ENCODE measurements at regions not wholly inside any gene's neighbourhood (a gene's known extent, or its start where the extent isn't known, plus 50 kb on each side); places are given as distances from the start of the nearest gene placed in this dataset.

- Histone ChIP-seq H3K27ac (ENCODE audit: low read depth in 2 of 2, low read length in 2 of 2) (no peak overlapping the region), H3K36me3 (ENCODE audit: control insufficient read depth in 2 of 3, insufficient read depth in 3 of 3, low read length in 3 of 3) (no peaks in the 10 kb centered on the region), H3K9ac (ENCODE audit: low read length in 3 of 3) (no peak overlapping the region), H3K4me1 (ENCODE audit: control insufficient read depth in 2 of 3, insufficient read depth in 2 of 3, low read depth in 1 of 3, low read length in 3 of 3) (no peaks in the 10 kb centered on the region), H3K27me3 (ENCODE audit: control insufficient read depth, insufficient read depth, low read length) (no peaks in the 10 kb centered on the region), H3K4me3 (ENCODE audit: low read length in 3 of 3) (no peak overlapping the region), H3K9me3 (ENCODE audit: control insufficient read depth in 2 of 3, insufficient read depth in 1 of 3, low read length in 3 of 3) (peaks cover 0 to 7% (median 6%) of the 10 kb centered on the region in 3 donors)
- no peak for TF ChIP-seq CTCF (IDR thresholded peaks at IDR 0.05; ENCODE audit: borderline replicate concordance, extremely low read depth, insufficient read depth)
- DNase-seq = no peak
- intact Hi-C loops (cut with DNase I) = no loop called here
- FAIRE-seq = no peak
Observed at GRCh38 chr3:62999791-63000190, 124.6 kb upstream of the CADPS start.

DNA sequence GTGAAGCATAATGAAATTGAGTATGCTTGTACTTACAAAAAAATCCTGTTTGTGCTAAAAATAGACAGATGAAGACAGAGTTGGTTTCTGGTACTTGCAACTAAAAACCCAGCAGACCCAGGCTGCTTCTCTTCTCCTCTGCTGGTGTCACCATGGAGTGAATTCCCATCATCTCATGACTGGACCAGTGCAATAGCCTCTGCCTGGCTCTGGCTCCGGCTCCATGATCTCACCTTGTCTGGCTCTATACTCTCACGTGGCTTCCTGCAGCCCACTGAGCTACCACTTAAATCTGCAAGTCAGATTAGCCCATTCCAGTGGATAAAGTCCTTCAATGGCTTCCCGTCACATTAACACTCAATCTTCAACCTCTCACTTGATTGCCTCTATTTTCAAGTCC lies 129.2 kb upstream of the CADPS start:
- DNase-seq (no peak), FAIRE-seq (no peak)
- TF ChIP-seq CTCF (IDR thresholded peaks at IDR 0.05; ENCODE audit: borderline replicate concordance, extremely low read depth, insufficient read depth) = no peak
- Histone ChIP-seq H3K4me3 (ENCODE audit: low read length in 3 of 3) (no peak overlapping the region), H3K27me3 (ENCODE audit: control insufficient read depth, insufficient read depth, low read length) (no peaks in the 10 kb centered on the region), H3K4me1 (ENCODE audit: control insufficient read depth in 2 of 3, insufficient read depth in 2 of 3, low read depth in 1 of 3, low read length in 3 of 3) (no peaks in the 10 kb centered on the region), H3K27ac (ENCODE audit: low read depth in 2 of 2, low read length in 2 of 2) (no peak overlapping the region), H3K9me3 (ENCODE audit: control insufficient read depth in 2 of 3, insufficient read depth in 1 of 3, low read length in 3 of 3) (peaks cover 0 to 7% (median 6%) of the 10 kb centered on the region in 3 donors), H3K9ac (ENCODE audit: low read length in 3 of 3) (no peak overlapping the region), H3K36me3 (ENCODE audit: control insufficient read depth in 2 of 3, insufficient read depth in 3 of 3, low read length in 3 of 3) (no peaks in the 10 kb centered on the region)
- intact Hi-C loops (cut with DNase I) = no loop called here

GRCh38 chr3:63015614-63016309 lies 140.5 kb upstream of the CADPS start:
- no peak for FAIRE-seq
- Histone ChIP-seq H3K27ac (ENCODE audit: low read depth in 2 of 2, low read length in 2 of 2) (no peak overlapping the region), H3K36me3 (ENCODE audit: control insufficient read depth in 2 of 3, insufficient read depth in 3 of 3, low read length in 3 of 3) (no peaks in the 10 kb centered on the region), H3K9me3 (ENCODE audit: control insufficient read depth in 2 of 3, insufficient read depth in 1 of 3, low read length in 3 of 3) (no peaks in the 10 kb centered on the region), H3K27me3 (ENCODE audit: control insufficient read depth, insufficient read depth, low read length) (no peaks in the 10 kb centered on the region), H3K4me3 (ENCODE audit: low read length in 3 of 3) (no peak overlapping the region), H3K4me1 (ENCODE audit: control insufficient read depth in 2 of 3, insufficient read depth in 2 of 3, low read depth in 1 of 3, low read length in 3 of 3) (no peaks in the 10 kb centered on the region), H3K9ac (ENCODE audit: low read length in 3 of 3) (no peak overlapping the region)
- peak in 4 of 5 donors; percentile 1 to 37 (median 6) for DNase-seq
- intact Hi-C loops (cut with DNase I) = no loop called here
- TF ChIP-seq CTCF (IDR thresholded peaks at IDR 0.05; ENCODE audit: borderline replicate concordance, extremely low read depth, insufficient read depth) = no peak

- no peak for FAIRE-seq
Observed at GRCh38 chr3:63022114-63022513, 146.9 kb upstream of the CADPS start.

More at GRCh38 chr3:63022114-63022513, 146.9 kb upstream of the CADPS start:
- TF ChIP-seq CTCF (IDR thresholded peaks at IDR 0.05; ENCODE audit: borderline replicate concordance, extremely low read depth, insufficient read depth) = no peak
- intact Hi-C loops (cut with DNase I) = no loop called here
- H3K27me3 ChIP-seq (ENCODE audit: control insufficient read depth, insufficient read depth, low read length) = no peaks in the 10 kb centered on the region
- no peak for DNase-seq
- no peak overlapping the region for H3K9ac ChIP-seq (ENCODE audit: low read length in 3 of 3)
- no peaks in the 10 kb centered on the region for H3K9me3 ChIP-seq (ENCODE audit: control insufficient read depth in 2 of 3, insufficient read depth in 1 of 3, low read length in 3 of 3)
- H3K36me3 ChIP-seq (ENCODE audit: control insufficient read depth in 2 of 3, insufficient read depth in 3 of 3, low read length in 3 of 3) = no peaks in the 10 kb centered on the region
- H3K4me1 ChIP-seq (ENCODE audit: control insufficient read depth in 2 of 3, insufficient read depth in 2 of 3, low read depth in 1 of 3, low read length in 3 of 3) = no peaks in the 10 kb centered on the region
- H3K4me3 ChIP-seq (ENCODE audit: low read length in 3 of 3) = no peak overlapping the region
- H3K27ac ChIP-seq (ENCODE audit: low read depth in 2 of 2, low read length in 2 of 2) = no peak overlapping the region
